Mesothelial cell of epicardium (in vitro differentiated cells): ENCODE measurements at regions not wholly inside any gene's neighbourhood (a gene's known extent, or its start where the extent isn't known, plus 50 kb on each side); places are given as distances from the start of the nearest gene placed in this dataset.

Source experiments
- DNase-seq, 2 experiments: peaks; one replicate each; pipeline ENCODE4 v3.0.0; 2021; ENCODE audit warnings: low spot score in 2 of 2; ENCODE audit not compliant: unreplicated experiment in 2 of 2
- H3K27ac Mint-ChIP-seq: 2 replicates; pipeline ENCODE4 v1.8.0; 2021; ENCODE audit warnings: mixed read lengths
- H3K27me3 Mint-ChIP-seq: 2 replicates; pipeline ENCODE4 v1.8.0; 2021; ENCODE audit warnings: low read depth, mixed read lengths
- H3K36me3 Mint-ChIP-seq: 2 replicates; pipeline ENCODE4 v1.8.0; 2021; ENCODE audit warnings: mixed read lengths
- H3K4me1 Mint-ChIP-seq: 2 replicates; pipeline ENCODE4 v1.8.0; 2021; ENCODE audit warnings: mixed read lengths
- H3K4me3 Mint-ChIP-seq: 2 replicates; pipeline ENCODE4 v1.8.0; 2021; ENCODE audit warnings: mild to moderate bottlenecking, moderate library complexity, mixed read lengths
- H3K9me3 Mint-ChIP-seq: 2 replicates; pipeline ENCODE4 v1.8.0; 2021; ENCODE audit warnings: mixed read lengths
- CTCF ChIP-seq: fragments of 200-600 bp; sonication (generic); IDR thresholded peaks from one replicate; pipeline ENCODE4 v1.5.0; 2021; ENCODE audit warnings: antibody characterized with exemption; ENCODE audit not compliant: unreplicated experiment

- Mint-ChIP-seq H3K4me3 (no peak overlapping the region), H3K27me3 (peaks cover 1% of the 10 kb centered on the region), H3K4me1 (no peaks in the 10 kb centered on the region), H3K36me3 (no peaks in the 10 kb centered on the region), H3K9me3 (peaks cover 16% of the 10 kb centered on the region), H3K27ac (no peak overlapping the region)
- TF ChIP-seq CTCF, result no peak
- no peak for DNase-seq
Measured at GRCh38 chr12:23221066-23221465, 596.1 kb downstream of the ETNK1 start.

- Mint-ChIP-seq H3K9me3 (peaks cover 16% of the 10 kb centered on the region), H3K4me1 (no peaks in the 10 kb centered on the region), H3K27me3 (peaks cover 1% of the 10 kb centered on the region), H3K27ac (no peak overlapping the region), H3K4me3 (no peak overlapping the region), H3K36me3 (no peaks in the 10 kb centered on the region)
- no peak for DNase-seq
- TF ChIP-seq CTCF, result no peak
Measured at GRCh38 chr12:23221926-23222325, 597.0 kb downstream of the ETNK1 start.

- no peak overlapping the region for H3K4me3 Mint-ChIP-seq
- peaks cover 1% of the 10 kb centered on the region for H3K27me3 Mint-ChIP-seq
- DNase-seq, result no peak
- no peak overlapping the region for H3K27ac Mint-ChIP-seq
- no peaks in the 10 kb centered on the region for H3K4me1 Mint-ChIP-seq
- peaks cover 12% of the 10 kb centered on the region for H3K9me3 Mint-ChIP-seq
- no peak for TF ChIP-seq CTCF
- no peaks in the 10 kb centered on the region for H3K36me3 Mint-ChIP-seq
Measured at GRCh38 chr12:23222801-23223200, 597.8 kb downstream of the ETNK1 start.

GRCh38 chr12:23228101-23228500 lies 603.1 kb downstream of the ETNK1 start:
- no peak for DNase-seq
- H3K36me3 Mint-ChIP-seq, result no peaks in the 10 kb centered on the region
- H3K27me3 Mint-ChIP-seq, result no peaks in the 10 kb centered on the region
- no peak for TF ChIP-seq CTCF
- peaks cover 20% of the 10 kb centered on the region for H3K9me3 Mint-ChIP-seq
- H3K4me1 Mint-ChIP-seq, result peaks cover 4% of the 10 kb centered on the region
- H3K4me3 Mint-ChIP-seq, result no peak overlapping the region
- no peak overlapping the region for H3K27ac Mint-ChIP-seq

- peaks cover 11% of the 10 kb centered on the region for H3K9me3 Mint-ChIP-seq
- DNase-seq, result no peak
- H3K4me3 Mint-ChIP-seq, result no peak overlapping the region
- H3K4me1 Mint-ChIP-seq, result peaks cover 10% of the 10 kb centered on the region
- H3K27ac Mint-ChIP-seq, result no peak overlapping the region
- H3K36me3 Mint-ChIP-seq, result no peaks in the 10 kb centered on the region
- no peak for TF ChIP-seq CTCF
- no peaks in the 10 kb centered on the region for H3K27me3 Mint-ChIP-seq
Measured at GRCh38 chr12:23230899-23231298, 605.9 kb downstream of the ETNK1 start.
